Stimulated activated CD8-positive, alpha-beta memory T cell treated with anti-CD3 and anti-CD28 coated beads, Interleukin-2, amount 100 ng/mL, for 48 hours (primary cell): ENCODE measurements at regions not wholly inside any gene's neighbourhood (a gene's known extent, or its start where the extent isn't known, plus 50 kb on each side); places are given as distances from the start of the nearest gene placed in this dataset.

Source experiments
- DNase-seq, 2 donors: peaks; one replicate each; pipeline ENCODE4 v3.0.0-alpha.2; 2020; ENCODE audit warnings: low read depth in 2 of 2

GRCh38 chr7:35339811-35340210 is 85.9 kb upstream of the TBX20 start:
- no peak for DNase-seq

GRCh38 chr7:35336444-35336843 is 82.5 kb upstream of the TBX20 start:
- no peak for DNase-seq

GRCh38 chr7:35334506-35334905 is 80.6 kb upstream of the TBX20 start:
- DNase-seq, result no peak

- DNase-seq, result no peak
Observed at GRCh38 chr7:35333265-35333664, 79.4 kb upstream of the TBX20 start.

GRCh38 chr7:35331730-35332678 is 78.1 kb upstream of the TBX20 start:
- DNase-seq, result no peak

GRCh38 chr7:35329026-35329425 is 75.1 kb upstream of the TBX20 start:
- no peak for DNase-seq

- DNase-seq, result no peak
Observed at GRCh38 chr7:35319606-35320005, 65.7 kb upstream of the TBX20 start.

GRCh38 chr7:35316549-35316948 is 62.6 kb upstream of the TBX20 start:
- DNase-seq, result no peak

- DNase-seq, result no peak
Observed at GRCh38 chr7:35315517-35315916, 61.6 kb upstream of the TBX20 start.

- DNase-seq, result no peak
Observed at GRCh38 chr7:35314354-35314753, 60.5 kb upstream of the TBX20 start.

GRCh38 chr7:35313575-35313974 is 59.7 kb upstream of the TBX20 start:
- no peak for DNase-seq
